ENCODE measurements at regions not wholly inside any gene's neighbourhood (a gene's known extent, or its start where the extent isn't known, plus 50 kb on each side); places are given as distances from the start of the nearest gene placed in this dataset.
A peak's percentile ranks its signal among the peaks of the same experiment; 100 is the strongest.

- CTCF ChIA-PET: no interaction called here
- H3K4me1 Mint-ChIP-seq (ENCODE audit: insufficient read depth, unreplicated experiment): no peaks in the 10 kb centered on the region
- no peak for DNase-seq (ENCODE audit: unreplicated experiment)
- no peak overlapping the region for H3K27ac Mint-ChIP-seq (ENCODE audit: low read depth, unreplicated experiment)
- no peaks in the 10 kb centered on the region for H3K27me3 Mint-ChIP-seq (ENCODE audit: insufficient read depth, unreplicated experiment)
- POLR2A ChIA-PET: no interaction called here
- no peak overlapping the region for H3K4me3 Mint-ChIP-seq (ENCODE audit: unreplicated experiment)
- no peaks in the 10 kb centered on the region for H3K36me3 Mint-ChIP-seq (ENCODE audit: insufficient read depth, unreplicated experiment)
- no TSS peak for BruUV-seq (replicated peaks)
- H3K9me3 Mint-ChIP-seq (ENCODE audit: unreplicated experiment): no peaks in the 10 kb centered on the region
- intact Hi-C loops (cut with micrococcal nuclease): no loop called here
- TF ChIP-seq CTCF (IDR thresholded peaks at IDR 0.05; ENCODE audit: unreplicated experiment): no peak
These were observed 161.8 kb upstream of the ASCC3 start for GRCh38 chr6:101042966-101043365.

DNA sequence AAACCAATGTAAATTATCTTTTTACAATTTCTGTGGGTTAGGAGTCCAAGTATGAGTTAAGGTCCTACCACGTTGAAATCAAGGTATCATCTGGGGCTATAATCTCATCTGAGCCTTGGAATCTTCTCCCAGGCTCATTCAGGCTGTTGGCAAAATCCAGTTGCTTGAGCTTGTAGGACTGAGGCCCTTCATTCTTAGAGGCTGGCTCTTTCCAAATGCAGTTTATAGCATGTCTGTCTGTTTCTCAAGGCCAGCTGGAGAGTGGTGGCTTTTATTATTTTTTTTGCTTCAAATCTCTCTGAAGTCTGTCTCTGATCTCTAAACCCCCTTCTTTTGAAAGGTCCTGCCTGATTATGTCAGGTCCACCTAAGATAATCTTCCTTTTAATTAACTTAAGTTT, 177.2 kb upstream of the ASCC3 start:
- no peak for DNase-seq (ENCODE audit: unreplicated experiment)
- TF ChIP-seq CTCF (IDR thresholded peaks at IDR 0.05; ENCODE audit: unreplicated experiment): no peak
- no peaks in the 10 kb centered on the region for H3K9me3 Mint-ChIP-seq (ENCODE audit: unreplicated experiment)
- H3K27ac Mint-ChIP-seq (ENCODE audit: low read depth, unreplicated experiment): no peak overlapping the region
- BruUV-seq (replicated peaks): no TSS peak
- intact Hi-C loops (cut with micrococcal nuclease): no loop called here
- CTCF ChIA-PET: no interaction called here
- H3K36me3 Mint-ChIP-seq (ENCODE audit: insufficient read depth, unreplicated experiment): no peaks in the 10 kb centered on the region
- no peak overlapping the region for H3K4me3 Mint-ChIP-seq (ENCODE audit: unreplicated experiment)
- POLR2A ChIA-PET: no interaction called here
- no peaks in the 10 kb centered on the region for H3K4me1 Mint-ChIP-seq (ENCODE audit: insufficient read depth, unreplicated experiment)
- no peaks in the 10 kb centered on the region for H3K27me3 Mint-ChIP-seq (ENCODE audit: insufficient read depth, unreplicated experiment)

DNA sequence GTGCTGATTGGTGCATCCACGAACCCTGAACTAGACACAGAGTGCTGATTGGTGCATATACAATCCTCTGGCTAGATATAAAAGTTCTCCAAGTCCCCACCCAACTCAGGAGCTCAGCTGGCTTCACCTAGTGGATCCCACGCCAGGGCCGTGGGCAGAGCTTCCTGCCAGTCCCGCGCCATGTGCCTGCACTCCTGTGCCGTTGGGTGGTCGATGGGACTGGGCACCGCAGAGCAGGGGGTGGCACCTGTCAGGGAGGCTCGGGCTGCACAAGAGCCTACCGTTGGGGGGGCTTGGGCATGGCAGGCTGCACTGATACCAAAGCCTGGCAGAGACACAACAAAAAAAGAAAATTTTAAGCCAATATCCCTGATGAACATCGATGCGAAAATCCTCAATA, 185.4 kb upstream of the ASCC3 start:
- TF ChIP-seq CTCF (IDR thresholded peaks at IDR 0.05; ENCODE audit: unreplicated experiment): no peak
- no peak overlapping the region for H3K4me3 Mint-ChIP-seq (ENCODE audit: unreplicated experiment)
- no peaks in the 10 kb centered on the region for H3K27me3 Mint-ChIP-seq (ENCODE audit: insufficient read depth, unreplicated experiment)
- POLR2A ChIA-PET: no interaction called here
- H3K4me1 Mint-ChIP-seq (ENCODE audit: insufficient read depth, unreplicated experiment): no peaks in the 10 kb centered on the region
- no peaks in the 10 kb centered on the region for H3K36me3 Mint-ChIP-seq (ENCODE audit: insufficient read depth, unreplicated experiment)
- no TSS peak for BruUV-seq (replicated peaks)
- H3K9me3 Mint-ChIP-seq (ENCODE audit: unreplicated experiment): no peaks in the 10 kb centered on the region
- H3K27ac Mint-ChIP-seq (ENCODE audit: low read depth, unreplicated experiment): no peak overlapping the region
- intact Hi-C loops (cut with micrococcal nuclease): no loop called here
- CTCF ChIA-PET: interaction anchor here (0.6 kb wide), 1 partner anchor 322 kb away, joined by 4 read pairs; no protein-coding TSS in a partner anchor
- no peak for DNase-seq (ENCODE audit: unreplicated experiment)

DNA sequence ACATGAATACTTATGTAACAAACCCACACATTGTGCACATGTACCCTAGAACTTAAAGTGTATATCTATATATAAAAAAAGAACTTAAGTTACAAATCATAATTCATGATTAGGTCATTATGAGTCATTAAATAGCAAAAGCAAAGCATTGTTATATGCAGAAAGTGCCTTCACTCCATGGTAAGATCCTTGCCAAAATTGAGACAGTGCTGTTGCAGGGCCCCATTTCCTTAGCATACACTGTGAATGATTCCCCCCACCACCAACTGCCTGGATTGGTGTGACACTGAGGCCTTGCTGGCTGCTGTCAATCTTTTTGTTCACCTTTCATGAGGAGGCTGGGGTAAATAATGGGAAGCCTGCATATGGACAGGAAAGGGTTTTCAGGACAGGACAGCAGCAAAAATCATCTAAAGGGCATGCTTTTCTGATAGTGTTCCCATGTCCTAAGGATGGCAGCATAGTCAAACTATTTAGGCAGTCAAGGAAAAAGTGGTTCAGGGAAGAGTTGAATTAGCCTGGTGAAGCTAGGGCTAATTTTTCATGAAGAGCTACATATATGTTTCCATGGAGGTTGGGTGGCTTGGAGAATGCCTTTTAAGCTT, 188.2 kb upstream of the ASCC3 start:
- DNase-seq (ENCODE audit: unreplicated experiment): peak; percentile 27
- BruUV-seq (replicated peaks): no TSS peak
- Mint-ChIP-seq H3K27me3 (ENCODE audit: insufficient read depth, unreplicated experiment) (no peaks in the 10 kb centered on the region), H3K4me3 (ENCODE audit: unreplicated experiment) (no peak overlapping the region), H3K9me3 (ENCODE audit: unreplicated experiment) (no peaks in the 10 kb centered on the region), H3K36me3 (ENCODE audit: insufficient read depth, unreplicated experiment) (no peaks in the 10 kb centered on the region), H3K4me1 (ENCODE audit: insufficient read depth, unreplicated experiment) (no peaks in the 10 kb centered on the region), H3K27ac (ENCODE audit: low read depth, unreplicated experiment) (no peak overlapping the region)
- intact Hi-C loops (cut with micrococcal nuclease): no loop called here
- TF ChIP-seq CTCF (IDR thresholded peaks at IDR 0.05; ENCODE audit: unreplicated experiment): no peak
- ChIA-PET CTCF (no interaction called here), POLR2A (interaction anchor here (0.7 kb wide), 1 partner anchor 90 kb away, joined by 3 read pairs; no protein-coding TSS in a partner anchor)
